ENCODE measurements at regions not wholly inside any gene's neighbourhood (a gene's known extent, or its start where the extent isn't known, plus 50 kb on each side); places are given as distances from the start of the nearest gene placed in this dataset.

GRCh38 chr14:58798173-58798572, 160.4 kb downstream of the DACT1 start:
- no peak overlapping the region for H3K14ac ChIP-seq (ENCODE audit: insufficient read depth, low read length)
- H2BK120ac ChIP-seq (ENCODE audit: low read depth, low read length, poor library complexity, severe bottlenecking): no peak overlapping the region
- no peak overlapping the region for H3K4ac ChIP-seq (ENCODE audit: low read depth, low read length)
- no peaks in the 10 kb centered on the region for H3K4me1 ChIP-seq (ENCODE audit: insufficient read depth, low read length)
- H3K27ac ChIP-seq (ENCODE audit: insufficient read length, low read depth, low read length): no peak overlapping the region
- no peak overlapping the region for H4K8ac ChIP-seq (replicated peaks; ENCODE audit: insufficient read length, low read depth, low read length)
- TF ChIP-seq CTCF (conservative IDR thresholded peaks at IDR 0.05): no peak
- no CpG with 5 or more reads among the region's 5 CpGs for WGBS (ENCODE audit: extremely low coverage, insufficient read length, low lambda C conversion rate)
- H3K27me3 Mint-ChIP-seq (ENCODE audit: low read depth): peaks cover 2% of the 10 kb centered on the region; the same call in 1 of the 2 replicates
- H3K36me3 Mint-ChIP-seq (ENCODE audit: insufficient read depth in 1 of 3, low read depth in 3 of 3): no peaks in the 10 kb centered on the region; a peak in 1 of 7 replicates
- no peak overlapping the region for H3K9ac ChIP-seq (ENCODE audit: extremely low read depth, insufficient read length, low read length)
- H2AK5ac ChIP-seq (ENCODE audit: insufficient read length, low read length): no peak overlapping the region
- no peak overlapping the region for H3K23ac ChIP-seq (ENCODE audit: insufficient read length, low read depth, low read length)
- H3K9me3 ChIP-seq (ENCODE audit: control insufficient read depth, low read depth, low read length): no peaks in the 10 kb centered on the region
- no peaks in the 10 kb centered on the region for H3K79me1 ChIP-seq (ENCODE audit: insufficient read depth, low read depth, low read length, poor library complexity, severe bottlenecking)
- no peaks in the 10 kb centered on the region for H3K4me1 Mint-ChIP-seq
- H3K56ac ChIP-seq (ENCODE audit: insufficient read length, low read depth, low read length): no peak overlapping the region
- H2BK15ac ChIP-seq (ENCODE audit: low read depth, low read length): no peak overlapping the region; the same call in 1 of the 2 replicates
- no peaks in the 10 kb centered on the region for H3K23me2 ChIP-seq (ENCODE audit: insufficient read length, low read depth, low read length, poor library complexity, severe bottlenecking)
- H3K4me3 Mint-ChIP-seq: no peak overlapping the region
- no peak overlapping the region for H4K5ac ChIP-seq (ENCODE audit: insufficient read length, low read depth, low read length)
- H2BK5ac ChIP-seq (ENCODE audit: insufficient read length, low read length): no peak overlapping the region
- H3K27me3 ChIP-seq (ENCODE audit: insufficient read depth, low read length): no peaks in the 10 kb centered on the region
- no peak overlapping the region for H3T11ph ChIP-seq (ENCODE audit: low read length)
- no peaks in the 10 kb centered on the region for H4K20me1 ChIP-seq (ENCODE audit: control insufficient read depth, insufficient read depth, insufficient read length)
- 0 out of 5 replicates have a peak, but pooled peaks cover 0 to 3% of the 10 kb centered on the region in 2 experiments for H3K9me3 Mint-ChIP-seq
- no peak overlapping the region for H3K4me2 ChIP-seq (ENCODE audit: insufficient read depth, insufficient read length, low read length)
- no peak overlapping the region for H2AFZ ChIP-seq (ENCODE audit: low read length)
- H3K18ac ChIP-seq (ENCODE audit: insufficient read length, low read depth, low read length): no peak overlapping the region
- H4K91ac ChIP-seq (ENCODE audit: insufficient read length, low read depth, low read length): no peak overlapping the region
- H2BK20ac ChIP-seq (ENCODE audit: low read depth, low read length, poor library complexity, severe bottlenecking): no peak overlapping the region
- no peak overlapping the region for H3K27ac Mint-ChIP-seq
- H3K79me2 ChIP-seq (ENCODE audit: insufficient read depth, low read length): no peaks in the 10 kb centered on the region
- no peak for DNase-seq
- no peak overlapping the region for H2BK12ac ChIP-seq (ENCODE audit: insufficient read length, low read depth, low read length)
